NT2/D1 (cell line): ENCODE measurements at regions not wholly inside any gene's neighbourhood (a gene's known extent, or its start where the extent isn't known, plus 50 kb on each side); places are given as distances from the start of the nearest gene placed in this dataset.
"Not testable (repeated sequence)": the region's sequence is repeated elsewhere in the genome, so short reads cannot be mapped to it uniquely, and the experiment has no call there.

ENCODE experiments used
- SUZ12 ChIP-seq: IDR thresholded peaks from 2 replicates; pipeline ENCODE4 v1.6.1; 2011; ENCODE audit not compliant: insufficient read length, insufficient read depth; ENCODE audit errors: extremely low read depth
- YY1 ChIP-seq: IDR thresholded peaks from 2 replicates; pipeline ENCODE4 v1.6.1; 2011; ENCODE audit not compliant: insufficient read length, insufficient read depth
- ZNF274 ChIP-seq: IDR thresholded peaks from 2 replicates; pipeline ENCODE4 v1.6.1; 2011; ENCODE audit warnings: mild to moderate bottlenecking, low read depth, low read length

DNA sequence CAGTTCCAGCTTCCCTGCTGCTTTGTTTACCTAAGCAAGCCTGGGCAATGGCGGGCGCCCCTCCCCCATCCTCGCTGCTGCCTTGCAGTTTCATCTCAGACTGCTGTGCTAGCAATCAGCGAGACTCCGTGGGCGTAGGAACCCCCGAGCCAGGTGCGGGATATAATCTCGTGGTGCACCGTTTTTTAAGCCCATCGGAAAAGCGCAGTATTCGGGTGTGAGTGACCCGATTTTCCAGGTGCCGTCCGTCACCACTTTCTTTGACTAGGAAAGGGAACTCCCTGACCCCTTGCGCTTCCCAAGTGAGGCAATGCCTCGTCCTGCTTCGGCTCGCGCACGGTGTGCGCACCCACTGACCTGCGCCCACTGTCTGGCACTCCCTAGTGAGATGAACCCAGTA lies 914.7 kb downstream of the AMY1C start:
- not testable (repeated sequence) for TF ChIP-seq SUZ12, YY1, ZNF274
